WTC11 (cell line): ENCODE measurements at regions not wholly inside any gene's neighbourhood (a gene's known extent, or its start where the extent isn't known, plus 50 kb on each side); places are given as distances from the start of the nearest gene placed in this dataset.

Experiments used
- FOXK1 ChIP-seq: sonication (generic); formaldehyde crosslinking; IDR thresholded peaks from 2 replicates; pipeline ENCODE4 v1.8.0; 2022; ENCODE audit warnings: mild to moderate bottlenecking, moderate library complexity, missing genetic modification reagents
- GTF2I ChIP-seq: fragments of 250-450 bp; sonication (Bioruptor Pico); conservative IDR thresholded peaks from 2 replicates; pipeline ENCODE4 v1.4.0; 2021; ENCODE audit warnings: mild to moderate bottlenecking
- KAT7 ChIP-seq: sonication (generic); formaldehyde crosslinking; IDR thresholded peaks from 2 replicates; pipeline ENCODE4 v1.8.1; 2023; ENCODE audit warnings: missing genetic modification reagents, mild to moderate bottlenecking, borderline replicate concordance
- SP1 ChIP-seq: sonication (generic); formaldehyde crosslinking; conservative IDR thresholded peaks from 2 replicates; pipeline ENCODE4 v1.8.1; 2022; ENCODE audit warnings: missing genetic modification reagents
- TF ChIP-seq, protein P1 (sequence below): fragments of 200-600 bp; IDR thresholded peaks from 2 replicates; pipeline ENCODE4 v1.8.0; 2022; ENCODE audit warnings: antibody characterized with exemption
- TF ChIP-seq, protein P2 (sequence below): sonication (generic); formaldehyde crosslinking; IDR thresholded peaks from 2 replicates; pipeline ENCODE4 v1.8.0; 2022; ENCODE audit warnings: missing genetic modification reagents
- TF ChIP-seq, protein P3 (sequence below): sonication (generic); formaldehyde crosslinking; IDR thresholded peaks from 2 replicates; pipeline ENCODE4 v1.8.1; 2023; ENCODE audit warnings: mild to moderate bottlenecking, missing genetic modification reagents, moderate library complexity

DNA sequence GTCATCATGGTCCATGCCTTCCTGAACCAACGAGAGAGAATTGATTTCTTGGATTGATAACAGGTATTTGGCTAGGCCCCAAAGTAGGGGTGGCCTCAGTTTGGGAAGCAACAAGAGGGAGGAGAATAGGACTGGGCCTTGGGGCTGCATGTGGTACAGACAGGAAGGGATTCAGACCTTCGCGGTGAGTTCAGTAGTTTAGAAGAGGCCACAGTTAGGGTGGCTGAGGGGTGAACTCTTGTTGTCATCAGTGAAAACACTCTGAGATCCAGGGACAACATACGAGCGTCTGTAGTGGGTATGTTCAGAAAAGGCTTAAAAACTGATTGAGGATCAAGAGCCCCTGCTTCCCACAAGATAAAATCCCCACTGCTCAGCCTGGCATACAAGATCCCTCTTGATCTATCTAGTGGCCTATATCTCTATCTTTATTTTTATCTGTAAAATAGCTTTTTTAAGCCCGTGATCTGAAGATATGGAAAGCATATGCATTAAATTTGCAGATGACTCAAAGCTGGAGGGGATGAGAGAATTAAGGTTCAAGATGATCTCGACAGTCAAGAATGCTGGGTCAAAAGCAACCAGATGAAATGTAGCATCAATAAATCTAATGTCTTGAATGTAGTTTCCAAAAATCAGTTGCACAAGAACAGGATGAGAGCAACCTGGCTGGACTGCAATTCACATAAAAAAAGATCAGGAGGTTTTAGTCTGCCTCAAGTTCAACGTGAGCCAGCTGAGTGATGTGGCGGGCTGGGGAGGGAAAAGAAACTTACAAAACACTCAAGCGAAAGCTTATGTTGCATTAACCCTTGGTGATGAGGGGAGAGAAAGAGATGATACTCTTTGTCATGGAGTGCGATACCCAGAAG, 221.1 kb upstream of the TLE3 start:
- TF ChIP-seq, protein P1, sequence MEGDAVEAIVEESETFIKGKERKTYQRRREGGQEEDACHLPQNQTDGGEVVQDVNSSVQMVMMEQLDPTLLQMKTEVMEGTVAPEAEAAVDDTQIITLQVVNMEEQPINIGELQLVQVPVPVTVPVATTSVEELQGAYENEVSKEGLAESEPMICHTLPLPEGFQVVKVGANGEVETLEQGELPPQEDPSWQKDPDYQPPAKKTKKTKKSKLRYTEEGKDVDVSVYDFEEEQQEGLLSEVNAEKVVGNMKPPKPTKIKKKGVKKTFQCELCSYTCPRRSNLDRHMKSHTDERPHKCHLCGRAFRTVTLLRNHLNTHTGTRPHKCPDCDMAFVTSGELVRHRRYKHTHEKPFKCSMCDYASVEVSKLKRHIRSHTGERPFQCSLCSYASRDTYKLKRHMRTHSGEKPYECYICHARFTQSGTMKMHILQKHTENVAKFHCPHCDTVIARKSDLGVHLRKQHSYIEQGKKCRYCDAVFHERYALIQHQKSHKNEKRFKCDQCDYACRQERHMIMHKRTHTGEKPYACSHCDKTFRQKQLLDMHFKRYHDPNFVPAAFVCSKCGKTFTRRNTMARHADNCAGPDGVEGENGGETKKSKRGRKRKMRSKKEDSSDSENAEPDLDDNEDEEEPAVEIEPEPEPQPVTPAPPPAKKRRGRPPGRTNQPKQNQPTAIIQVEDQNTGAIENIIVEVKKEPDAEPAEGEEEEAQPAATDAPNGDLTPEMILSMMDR = no peak
- TF ChIP-seq FOXK1 = no peak
- TF ChIP-seq, protein P2, sequence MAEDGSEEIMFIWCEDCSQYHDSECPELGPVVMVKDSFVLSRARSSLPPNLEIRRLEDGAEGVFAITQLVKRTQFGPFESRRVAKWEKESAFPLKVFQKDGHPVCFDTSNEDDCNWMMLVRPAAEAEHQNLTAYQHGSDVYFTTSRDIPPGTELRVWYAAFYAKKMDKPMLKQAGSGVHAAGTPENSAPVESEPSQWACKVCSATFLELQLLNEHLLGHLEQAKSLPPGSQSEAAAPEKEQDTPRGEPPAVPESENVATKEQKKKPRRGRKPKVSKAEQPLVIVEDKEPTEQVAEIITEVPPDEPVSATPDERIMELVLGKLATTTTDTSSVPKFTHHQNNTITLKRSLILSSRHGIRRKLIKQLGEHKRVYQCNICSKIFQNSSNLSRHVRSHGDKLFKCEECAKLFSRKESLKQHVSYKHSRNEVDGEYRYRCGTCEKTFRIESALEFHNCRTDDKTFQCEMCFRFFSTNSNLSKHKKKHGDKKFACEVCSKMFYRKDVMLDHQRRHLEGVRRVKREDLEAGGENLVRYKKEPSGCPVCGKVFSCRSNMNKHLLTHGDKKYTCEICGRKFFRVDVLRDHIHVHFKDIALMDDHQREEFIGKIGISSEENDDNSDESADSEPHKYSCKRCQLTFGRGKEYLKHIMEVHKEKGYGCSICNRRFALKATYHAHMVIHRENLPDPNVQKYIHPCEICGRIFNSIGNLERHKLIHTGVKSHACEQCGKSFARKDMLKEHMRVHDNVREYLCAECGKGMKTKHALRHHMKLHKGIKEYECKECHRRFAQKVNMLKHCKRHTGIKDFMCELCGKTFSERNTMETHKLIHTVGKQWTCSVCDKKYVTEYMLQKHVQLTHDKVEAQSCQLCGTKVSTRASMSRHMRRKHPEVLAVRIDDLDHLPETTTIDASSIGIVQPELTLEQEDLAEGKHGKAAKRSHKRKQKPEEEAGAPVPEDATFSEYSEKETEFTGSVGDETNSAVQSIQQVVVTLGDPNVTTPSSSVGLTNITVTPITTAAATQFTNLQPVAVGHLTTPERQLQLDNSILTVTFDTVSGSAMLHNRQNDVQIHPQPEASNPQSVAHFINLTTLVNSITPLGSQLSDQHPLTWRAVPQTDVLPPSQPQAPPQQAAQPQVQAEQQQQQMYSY (CRISPR knock-in tag) = no peak
- TF ChIP-seq, protein P3, sequence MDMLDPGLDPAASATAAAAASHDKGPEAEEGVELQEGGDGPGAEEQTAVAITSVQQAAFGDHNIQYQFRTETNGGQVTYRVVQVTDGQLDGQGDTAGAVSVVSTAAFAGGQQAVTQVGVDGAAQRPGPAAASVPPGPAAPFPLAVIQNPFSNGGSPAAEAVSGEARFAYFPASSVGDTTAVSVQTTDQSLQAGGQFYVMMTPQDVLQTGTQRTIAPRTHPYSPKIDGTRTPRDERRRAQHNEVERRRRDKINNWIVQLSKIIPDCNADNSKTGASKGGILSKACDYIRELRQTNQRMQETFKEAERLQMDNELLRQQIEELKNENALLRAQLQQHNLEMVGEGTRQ (CRISPR knock-in tag) = no peak
- no peak for TF ChIP-seq GTF2I (CRISPR knock-in tag)
- TF ChIP-seq SP1 = no peak
- no peak for TF ChIP-seq KAT7
